NCI-H82 treated with DMSO at 0.1 percent for 48 hours (cell line): ENCODE measurements at regions not wholly inside any gene's neighbourhood (a gene's known extent, or its start where the extent isn't known, plus 50 kb on each side); places are given as distances from the start of the nearest gene placed in this dataset.

ENCODE experiments used
- DNase-seq: peaks from one replicate; lab custom pipeline; 2025; ENCODE audit not compliant: unreplicated experiment; lab: John Stamatoyannopoulos, UW

GRCh38 chr22:48161298-48161697 lies 1398.8 kb downstream of the TBC1D22A start:
- no peak for DNase-seq

- no peak for DNase-seq
These were observed 1395.2 kb downstream of the TBC1D22A start for GRCh38 chr22:48157676-48158075.

- DNase-seq: no peak
These were observed 1394.3 kb downstream of the TBC1D22A start for GRCh38 chr22:48156603-48157355.

- no peak for DNase-seq
These were observed 1393.0 kb downstream of the TBC1D22A start for GRCh38 chr22:48155446-48155845.

- DNase-seq: no peak
These were observed 1392.4 kb downstream of the TBC1D22A start for GRCh38 chr22:48154943-48155240.

- no peak for DNase-seq
These were observed 1391.9 kb downstream of the TBC1D22A start for GRCh38 chr22:48154169-48154942.

GRCh38 chr22:48153726-48154125 lies 1391.3 kb downstream of the TBC1D22A start:
- DNase-seq: no peak

GRCh38 chr22:48152916-48153315 lies 1390.5 kb downstream of the TBC1D22A start:
- DNase-seq: no peak

GRCh38 chr22:48152164-48152775 lies 1389.8 kb downstream of the TBC1D22A start:
- no peak for DNase-seq

GRCh38 chr22:48151641-48152040 lies 1389.2 kb downstream of the TBC1D22A start:
- no peak for DNase-seq

GRCh38 chr22:48147831-48148230 lies 1385.4 kb downstream of the TBC1D22A start:
- DNase-seq: no peak

GRCh38 chr22:48147404-48147803 lies 1385.0 kb downstream of the TBC1D22A start:
- DNase-seq: no peak

GRCh38 chr22:48146426-48146825 lies 1384.0 kb downstream of the TBC1D22A start:
- no peak for DNase-seq

GRCh38 chr22:48145738-48146137 lies 1383.3 kb downstream of the TBC1D22A start:
- no peak for DNase-seq

GRCh38 chr22:48144318-48144717 lies 1381.9 kb downstream of the TBC1D22A start:
- no peak for DNase-seq

GRCh38 chr22:48143856-48144255 lies 1381.4 kb downstream of the TBC1D22A start:
- DNase-seq: no peak

GRCh38 chr22:48142388-48142787 lies 1379.9 kb downstream of the TBC1D22A start:
- no peak for DNase-seq

GRCh38 chr22:48141301-48141700 lies 1378.9 kb downstream of the TBC1D22A start:
- no peak for DNase-seq

- no peak for DNase-seq
These were observed 1377.9 kb downstream of the TBC1D22A start for GRCh38 chr22:48140261-48140813.

- no peak for DNase-seq
These were observed 1377.3 kb downstream of the TBC1D22A start for GRCh38 chr22:48139776-48140175.

GRCh38 chr22:48138855-48139254 lies 1376.4 kb downstream of the TBC1D22A start:
- no peak for DNase-seq

GRCh38 chr22:48138427-48138826 lies 1376.0 kb downstream of the TBC1D22A start:
- no peak for DNase-seq
